ENCODE measurements at regions not wholly inside any gene's neighbourhood (a gene's known extent, or its start where the extent isn't known, plus 50 kb on each side); places are given as distances from the start of the nearest gene placed in this dataset.

DNA sequence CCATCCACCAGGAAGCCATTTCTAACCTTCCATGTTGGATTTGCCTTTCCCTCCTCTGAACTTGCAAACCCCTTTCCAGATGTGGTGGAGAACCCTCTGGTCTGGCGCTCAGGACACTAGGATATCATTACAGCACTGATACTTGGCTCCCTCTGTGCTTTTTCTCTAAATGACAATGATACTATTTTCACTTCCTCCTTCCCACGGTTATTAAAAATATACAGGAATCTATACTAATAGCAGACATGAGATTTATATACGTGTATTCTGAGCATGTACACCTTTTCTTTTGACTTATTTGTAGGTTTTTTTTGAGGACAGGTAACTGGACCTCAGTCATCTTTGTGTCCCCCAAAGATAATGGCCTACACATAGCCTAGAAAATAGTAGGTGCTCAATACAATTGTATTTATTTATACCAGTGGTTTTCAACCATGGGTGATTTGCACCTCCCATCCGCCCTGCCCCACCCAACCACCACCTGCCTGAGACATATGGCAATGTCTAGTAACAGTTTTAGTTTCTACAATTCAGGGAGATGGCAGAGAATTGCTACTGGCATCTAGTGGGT lies 60.4 kb upstream of the PLAC8 start:
- H3K4me3 ChIP-seq (ENCODE audit: low read depth, low read length) = no peak overlapping the region
- TF ChIP-seq CTCF (IDR thresholded peaks at IDR 0.05; ENCODE audit: insufficient read depth, low read length) = no peak
- no peak for DNase-seq (ENCODE audit: low read depth)

DNA sequence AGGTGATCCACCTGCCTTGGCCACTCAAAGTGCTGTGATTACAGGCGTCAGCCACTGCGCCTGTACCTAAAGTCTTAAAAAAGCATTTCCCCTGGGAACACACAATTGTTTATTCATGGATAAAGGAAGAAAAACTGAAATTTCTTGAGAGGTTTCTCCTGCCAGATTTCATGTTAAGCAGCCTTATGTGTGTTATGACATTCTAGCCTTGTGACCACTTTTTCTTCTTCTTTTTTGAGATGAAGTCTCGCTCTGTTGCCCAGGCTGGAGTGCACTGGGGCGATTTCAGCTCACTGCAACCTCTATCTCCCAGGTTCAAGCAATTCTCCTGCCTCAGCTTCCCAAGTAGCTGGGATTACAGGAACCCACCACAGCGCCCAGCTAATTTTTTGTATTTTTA lies 57.8 kb upstream of the PLAC8 start:
- no peak for TF ChIP-seq CTCF (IDR thresholded peaks at IDR 0.05; ENCODE audit: insufficient read depth, low read length)
- no peak for DNase-seq (ENCODE audit: low read depth)
- H3K4me3 ChIP-seq (ENCODE audit: low read depth, low read length) = no peak overlapping the region

DNA sequence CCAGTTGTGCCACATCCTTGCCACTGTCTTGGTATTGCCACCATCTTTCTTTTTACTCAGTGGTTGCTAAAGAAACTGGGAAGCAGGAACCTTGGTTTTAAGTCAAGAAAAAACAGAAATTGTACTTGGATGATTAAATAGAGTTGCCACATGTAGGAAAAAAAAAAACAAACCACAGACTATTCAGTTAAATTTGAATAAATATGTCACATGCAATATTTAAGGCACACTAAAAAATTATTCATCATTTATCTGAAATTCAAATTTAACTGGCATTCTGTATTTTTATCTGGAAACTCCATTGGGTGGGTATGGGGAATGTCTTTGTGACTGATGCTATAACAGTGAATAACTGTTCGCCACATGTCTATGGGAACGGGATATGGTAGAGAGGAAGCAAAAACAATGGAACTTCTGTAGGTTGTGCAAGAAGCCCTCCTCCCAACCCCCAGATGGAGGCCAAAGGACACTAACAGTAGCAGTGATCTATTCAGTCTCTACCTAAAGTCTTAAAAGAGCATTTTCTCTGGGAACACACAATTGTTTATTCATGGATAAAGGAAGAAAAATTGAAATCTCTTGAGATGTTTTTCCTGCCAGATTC lies 57.0 kb upstream of the PLAC8 start:
- H3K4me3 ChIP-seq (ENCODE audit: low read depth, low read length) = no peak overlapping the region
- DNase-seq (ENCODE audit: low read depth) = no peak
- no peak for TF ChIP-seq CTCF (IDR thresholded peaks at IDR 0.05; ENCODE audit: insufficient read depth, low read length)

DNA sequence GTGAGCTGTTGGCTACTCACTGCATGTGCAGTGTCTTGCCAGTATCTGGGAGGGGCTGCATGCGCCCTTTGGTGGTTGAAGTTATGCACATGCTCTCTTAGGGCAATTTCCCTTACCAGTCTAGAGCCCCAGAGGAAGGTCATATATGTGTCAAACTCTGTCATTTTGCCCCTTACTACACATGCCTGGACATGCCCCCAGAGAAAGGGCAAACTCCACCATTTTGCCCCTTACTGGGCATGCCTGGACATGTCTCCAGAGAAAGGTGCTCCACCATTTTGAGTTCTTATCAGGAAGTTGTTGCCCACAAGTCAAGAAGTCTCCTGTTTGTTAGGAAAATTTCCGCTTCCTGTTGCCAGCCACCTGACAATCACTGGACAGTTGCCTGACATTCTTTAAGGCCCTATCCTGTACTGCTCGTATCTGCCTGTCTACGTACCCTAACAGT lies 56.4 kb upstream of the PLAC8 start:
- no peak overlapping the region for H3K4me3 ChIP-seq (ENCODE audit: low read depth, low read length)
- no peak for TF ChIP-seq CTCF (IDR thresholded peaks at IDR 0.05; ENCODE audit: insufficient read depth, low read length)
- DNase-seq (ENCODE audit: low read depth) = no peak
